GM23248 (cell line): ENCODE measurements at regions not wholly inside any gene's neighbourhood (a gene's known extent, or its start where the extent isn't known, plus 50 kb on each side); places are given as distances from the start of the nearest gene placed in this dataset.
"Not testable (repeated sequence)": the region's sequence is repeated elsewhere in the genome, so short reads cannot be mapped to it uniquely, and the experiment has no call there.

Experiments
- DNase-seq: peaks from one replicate; pipeline ENCODE4 v3.0.0-alpha.2; 2015
- H2AFZ ChIP-seq: fragments of 200-600 bp; sonication (generic); 2 replicates; pipeline ENCODE4 v1.6.1; 2016; ENCODE audit warnings: antibody characterized with exemption
- H3F3A ChIP-seq: fragments of 200-600 bp; sonication (generic); 2 replicates; pipeline ENCODE4 v1.6.1; 2016; ENCODE audit warnings: mild to moderate bottlenecking, antibody characterized with exemption, mixed run types; ENCODE audit not compliant: insufficient read depth
- H3K27ac ChIP-seq: fragments of 200-600 bp; sonication (generic); 2 replicates; pipeline ENCODE4 v1.5.1; 2016; ENCODE audit warnings: mild to moderate bottlenecking
- H3K27me3 ChIP-seq: fragments of 200-600 bp; sonication (generic); replicated peaks from 2 replicates; pipeline ENCODE4 v1.6.1; 2016; ENCODE audit warnings: mild to moderate bottlenecking; ENCODE audit not compliant: insufficient read depth
- H3K36me3 ChIP-seq: fragments of 200-600 bp; sonication (generic); 2 replicates; pipeline ENCODE4 v1.6.1; 2016; ENCODE audit warnings: low read depth, mild to moderate bottlenecking
- H3K4me1 ChIP-seq: fragments of 200-600 bp; sonication (generic); 2 replicates; pipeline ENCODE4 v1.6.1; 2016; ENCODE audit warnings: mild to moderate bottlenecking; ENCODE audit not compliant: insufficient read depth
- H3K4me2 ChIP-seq: fragments of 200-600 bp; sonication (generic); one replicate; pipeline ENCODE4 v1.6.1; 2016; ENCODE audit warnings: mild to moderate bottlenecking; ENCODE audit not compliant: unreplicated experiment
- H3K4me3 ChIP-seq: fragments of 200-600 bp; sonication (generic); 2 replicates; pipeline ENCODE4 v1.5.1; 2016; ENCODE audit warnings: mild to moderate bottlenecking
- H3K79me2 ChIP-seq: fragments of 200-600 bp; sonication (generic); 2 replicates; pipeline ENCODE4 v1.6.1; 2016; ENCODE audit warnings: mild to moderate bottlenecking; ENCODE audit not compliant: insufficient read depth
- H3K9ac ChIP-seq: fragments of 200-600 bp; sonication (generic); 2 replicates; pipeline ENCODE4 v1.6.1; 2016; ENCODE audit warnings: mild to moderate bottlenecking
- H3K9me2 ChIP-seq: fragments of 200-600 bp; sonication (generic); 2 replicates; pipeline ENCODE4 v1.6.1; 2016; ENCODE audit warnings: mixed run types, mild to moderate bottlenecking, moderate library complexity; ENCODE audit not compliant: insufficient read depth
- H3K9me3 ChIP-seq: fragments of 200-600 bp; sonication (generic); one replicate; pipeline ENCODE4 v1.6.1; 2017; ENCODE audit warnings: low read depth
- H4K20me1 ChIP-seq: fragments of 200-600 bp; sonication (generic); 2 replicates; pipeline ENCODE4 v1.6.0; 2016; ENCODE audit not compliant: insufficient read depth
- EZH2 ChIP-seq: fragments of 200-600 bp; sonication (generic); IDR thresholded peaks from 2 replicates; pipeline ENCODE4 v1.6.1; 2018; ENCODE audit warnings: antibody characterized with exemption, mild to moderate bottlenecking; ENCODE audit not compliant: insufficient read depth, poor library complexity, severe bottlenecking
- EZH2phosphoT487 ChIP-seq: fragments of 200-600 bp; sonication (generic); IDR thresholded peaks from 2 replicates; pipeline ENCODE4 v1.6.1; 2018; ENCODE audit warnings: antibody characterized with exemption, moderate library complexity, mild to moderate bottlenecking, low read depth; ENCODE audit not compliant: insufficient read depth
- WGBS, 2 experiments: methylation state at CpG; one replicate each; pipeline ENCODE4 v1.1.6; 2015 to 2017; ENCODE audit warnings: low lambda C conversion rate in 2 of 2, low coverage in 1 of 2; ENCODE audit errors: missing lambda C conversion rate in 2 of 2; 5-methylcytosine and 5-hydroxymethylcytosine counted together
- in situ Hi-C: fragments of 300-500 bp; cut with MboI; formaldehyde crosslinking; loops from 2 replicates; pipeline ENCODE4 v1.15.0; 2020

DNA sequence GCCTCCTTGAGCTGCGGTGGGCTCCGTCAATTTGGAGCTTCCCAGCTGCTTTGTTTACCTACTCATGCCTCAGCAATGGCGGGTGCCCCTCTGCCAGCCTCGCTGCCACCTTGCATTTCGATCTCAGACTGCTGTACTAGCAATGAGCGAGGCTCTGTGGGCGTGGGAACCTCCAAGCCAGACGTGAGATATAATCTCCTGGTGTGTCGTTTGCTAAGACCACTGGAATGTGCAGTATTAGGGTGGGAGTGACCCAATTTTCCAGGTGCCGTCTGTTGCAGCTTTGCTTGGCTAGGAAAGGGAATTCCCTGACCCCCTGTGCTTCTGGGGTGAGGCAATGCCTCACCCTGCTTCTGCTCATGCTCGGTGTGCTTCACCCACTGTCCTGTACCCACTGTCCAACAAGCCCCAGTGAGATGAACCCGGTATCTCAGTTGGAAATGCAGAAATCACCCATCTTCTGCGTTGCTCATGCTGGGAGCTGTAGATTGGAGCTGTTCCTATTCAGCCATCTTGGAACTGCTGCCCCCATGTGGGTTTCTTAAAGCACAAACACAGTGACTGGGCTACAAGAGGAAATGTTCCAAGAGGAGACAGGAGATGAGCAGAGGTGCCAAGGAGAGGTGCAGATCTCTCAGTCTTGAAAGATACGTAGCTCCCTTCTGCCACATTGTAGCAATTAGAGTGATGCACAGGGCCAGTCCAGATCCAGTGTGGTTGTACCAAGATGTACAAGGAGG is 193.0 kb upstream of the IGFBP7 start:
- Histone ChIP-seq H4K20me1 (no peaks in the 10 kb centered on the region), H3K79me2 (no peaks in the 10 kb centered on the region), H3K9ac (no peak overlapping the region), H3K9me3 (no peaks in the 10 kb centered on the region), H3K4me3 (no peak overlapping the region), H3K27me3 (peaks cover 14% of the 10 kb centered on the region), H3K9me2 (no peaks in the 10 kb centered on the region), H3F3A (no peaks in the 10 kb centered on the region), H3K36me3 (no peaks in the 10 kb centered on the region), H3K27ac (no peak overlapping the region), H3K4me1 (no peaks in the 10 kb centered on the region), H2AFZ (no peak overlapping the region), H3K4me2 (no peak overlapping the region)
- DNase-seq = no peak
- whole genome bisulfite sequencing, 2 experiments = 31 to 36% methylated on average over 14 of the region's 14 CpGs
- TF ChIP-seq EZH2 (no peak), EZH2phosphoT487 (no peak)
- in situ Hi-C loops = no loop called here

DNA sequence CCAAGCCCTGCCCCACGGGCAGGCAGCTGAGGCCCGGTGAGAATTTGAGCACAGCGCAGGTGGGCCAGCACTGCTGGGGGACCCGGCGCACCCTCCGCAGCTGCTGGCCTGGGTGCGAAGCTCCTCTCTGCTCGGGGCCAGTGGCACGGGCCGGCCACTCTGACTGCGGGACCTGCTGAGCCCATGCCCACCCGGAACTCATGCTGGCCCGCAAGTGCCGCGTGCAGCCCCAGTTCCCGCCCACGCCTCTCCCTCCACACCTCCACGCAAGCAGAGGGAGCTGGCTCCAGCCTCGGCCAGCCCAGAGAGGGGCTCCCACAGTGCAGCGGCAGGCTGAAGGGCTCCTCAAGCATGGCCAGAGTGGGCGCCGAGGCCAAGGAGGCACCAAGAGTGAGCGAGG is 190.1 kb upstream of the IGFBP7 start:
- H2AFZ ChIP-seq, H3K4me1 ChIP-seq, H3K36me3 ChIP-seq, H3F3A ChIP-seq, H3K27me3 ChIP-seq, H3K9me2 ChIP-seq, H3K4me2 ChIP-seq, H3K9me3 ChIP-seq, H3K27ac ChIP-seq, H3K79me2 ChIP-seq, DNase-seq, H3K4me3 ChIP-seq, in situ Hi-C loops, H4K20me1 ChIP-seq, H3K9ac ChIP-seq: not testable (repeated sequence)
- WGBS, 2 experiments = 78 to 79% methylated on average over 22 to 23 of the region's 23 CpGs

DNA sequence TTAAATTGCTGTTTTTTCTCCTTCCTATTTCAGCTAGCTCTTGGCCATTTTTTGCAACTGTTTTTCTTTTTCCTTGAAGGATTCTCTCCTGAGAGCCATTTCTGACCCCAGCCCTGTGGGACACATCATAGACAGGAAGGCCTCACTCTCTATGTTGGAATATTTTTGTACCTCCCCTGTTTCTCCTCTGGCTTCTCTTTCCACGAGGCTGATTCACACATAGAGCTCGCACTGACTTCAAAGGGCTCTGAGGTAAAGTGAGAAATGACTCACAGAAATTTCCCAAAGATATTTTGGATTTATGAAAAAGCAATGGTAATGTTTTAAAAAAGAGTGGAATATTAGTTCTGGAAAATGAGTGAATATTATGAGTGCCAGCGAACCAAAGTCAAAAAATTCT is 181.7 kb upstream of the IGFBP7 start:
- H3K4me3 ChIP-seq = no peak overlapping the region
- H3F3A ChIP-seq = no peaks in the 10 kb centered on the region
- no peaks in the 10 kb centered on the region for H3K36me3 ChIP-seq
- TF ChIP-seq EZH2phosphoT487 = no peak
- no peak for TF ChIP-seq EZH2
- H3K4me2 ChIP-seq = no peak overlapping the region
- WGBS, 2 experiments = 33 to 41% methylated on average over 3 of the region's 3 CpGs
- H3K79me2 ChIP-seq = no peaks in the 10 kb centered on the region
- no peak overlapping the region for H2AFZ ChIP-seq
- no peaks in the 10 kb centered on the region for H3K9me2 ChIP-seq
- no peak overlapping the region for H3K27ac ChIP-seq
- H3K4me1 ChIP-seq = no peaks in the 10 kb centered on the region
- no peaks in the 10 kb centered on the region for H3K9me3 ChIP-seq
- H4K20me1 ChIP-seq = no peaks in the 10 kb centered on the region
- peaks cover 30% of the 10 kb centered on the region for H3K27me3 ChIP-seq
- in situ Hi-C loops = no loop called here
- no peak overlapping the region for H3K9ac ChIP-seq
- DNase-seq = peak; percentile 27

DNA sequence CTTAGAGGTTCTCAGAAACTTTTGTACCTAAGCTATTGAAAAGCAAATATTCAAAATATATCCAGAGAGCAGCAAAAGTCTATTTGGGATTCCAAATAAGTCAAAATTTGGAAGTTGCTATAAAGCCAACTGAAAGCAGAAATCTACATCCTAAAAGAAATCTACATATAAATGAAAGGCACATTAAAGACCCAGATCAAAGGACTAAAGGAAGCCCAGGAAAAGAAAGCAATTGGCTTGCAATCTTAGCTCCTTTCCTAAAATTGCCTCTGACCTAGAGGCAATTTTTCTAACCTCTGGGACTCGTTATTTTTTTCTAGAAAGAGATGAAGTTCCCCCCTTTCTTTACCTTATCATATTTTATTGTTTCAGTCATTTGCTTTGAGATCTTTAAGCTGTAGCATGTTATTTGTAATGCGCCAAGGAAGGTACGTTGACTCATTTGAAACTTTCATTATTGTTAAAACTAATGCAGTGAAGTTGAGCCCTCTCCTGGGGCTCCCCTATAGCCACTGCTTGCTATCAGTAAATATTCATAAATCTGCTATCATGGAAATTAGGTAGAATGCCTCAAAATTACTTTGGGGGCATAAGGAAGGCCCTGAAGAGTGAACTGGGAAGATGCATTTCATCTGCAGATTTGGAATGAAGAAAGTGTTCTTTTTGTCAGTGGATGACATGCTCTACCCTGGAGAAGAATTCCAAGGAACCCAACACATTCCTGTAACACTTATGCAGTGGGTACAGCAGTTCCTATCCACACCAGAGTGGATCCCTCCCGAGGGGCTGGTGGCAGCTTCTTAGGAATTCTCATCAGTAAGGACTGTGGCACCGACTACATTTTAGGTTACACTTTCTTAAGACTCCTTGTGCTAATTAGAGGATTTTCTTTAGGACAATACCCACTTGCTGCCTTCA is 177.8 kb upstream of the IGFBP7 start:
- no peaks in the 10 kb centered on the region for H3K79me2 ChIP-seq
- no peak overlapping the region for H3K4me2 ChIP-seq
- 37 to 44% methylated on average over 5 of the region's 5 CpGs for WGBS, 2 experiments
- no peaks in the 10 kb centered on the region for H4K20me1 ChIP-seq
- in situ Hi-C loops = no loop called here
- no peaks in the 10 kb centered on the region for H3K9me3 ChIP-seq
- H3K36me3 ChIP-seq = no peaks in the 10 kb centered on the region
- no peak overlapping the region for H3K4me3 ChIP-seq
- no peak overlapping the region for H3K27ac ChIP-seq
- H2AFZ ChIP-seq = no peak overlapping the region
- H3K9me2 ChIP-seq = no peaks in the 10 kb centered on the region
- no peak for TF ChIP-seq EZH2phosphoT487
- no peak for TF ChIP-seq EZH2
- peaks cover 20% of the 10 kb centered on the region for H3K27me3 ChIP-seq
- no peak overlapping the region for H3K9ac ChIP-seq
- DNase-seq = no peak
- H3F3A ChIP-seq = no peaks in the 10 kb centered on the region
- H3K4me1 ChIP-seq = no peaks in the 10 kb centered on the region
